Keratinocyte (primary cell): ENCODE measurements at regions not wholly inside any gene's neighbourhood (a gene's known extent, or its start where the extent isn't known, plus 50 kb on each side); places are given as distances from the start of the nearest gene placed in this dataset.

Source experiments
- DNase-seq: peaks from one replicate; pipeline ENCODE4 v3.0.0-alpha.2; 2011; ENCODE audit warnings: low read depth, missing footprints, low spot score
- FAIRE-seq: peaks from 2 replicates; lab custom pipeline; 2011; peaks lifted over from hg19 to GRCh38; lab: Jason Lieb, UNC
- H2AFZ ChIP-seq: 2 replicates; pipeline ENCODE4 v1.6.0; 2012; ENCODE audit warnings: low read length, control low read depth, inconsistent platforms; ENCODE audit not compliant: control insufficient read depth
- H3K27ac ChIP-seq: 2 replicates; pipeline ENCODE4 v1.5.1; 2011; ENCODE audit warnings: low read length; ENCODE audit not compliant: control insufficient read depth, insufficient read depth
- H3K27me3 ChIP-seq: 3 replicates; pipeline ENCODE4 v1.6.0; 2011; ENCODE audit warnings: low read length; ENCODE audit not compliant: control insufficient read depth, insufficient read depth; ENCODE audit errors: extremely low read depth
- H3K36me3 ChIP-seq, 2 experiments: 2 replicates in 1 of 2; 3 replicates in 1 of 2; pipeline ENCODE4 v1.5.1; 2011; ENCODE audit warnings: low read length in 2 of 2, mild to moderate bottlenecking in 1 of 2; ENCODE audit not compliant: control insufficient read depth in 2 of 2, insufficient read depth in 2 of 2; ENCODE audit errors: extremely low read depth in 1 of 2
- H3K4me1 ChIP-seq: 3 replicates; pipeline ENCODE4 v1.5.1; 2011; ENCODE audit warnings: low read length; ENCODE audit not compliant: control insufficient read depth, insufficient read depth; ENCODE audit errors: extremely low read depth
- H3K4me2 ChIP-seq: 3 replicates; pipeline ENCODE4 v1.6.0; 2011; ENCODE audit warnings: low read depth, low read length; ENCODE audit not compliant: control insufficient read depth, insufficient read depth; ENCODE audit errors: extremely low read depth
- H3K4me3 ChIP-seq, 3 experiments: fragments of 200-600 bp in 1 of 3; sonication (generic) in 1 of 3; 2 replicates in 2 of 3; 3 replicates in 1 of 3; pipeline ENCODE4 v1.5.1; 2011 to 2016; ENCODE audit warnings: low read length in 3 of 3, mild to moderate bottlenecking in 3 of 3, control low read depth in 2 of 3, inconsistent platforms in 1 of 3, low read depth in 1 of 3, mixed read lengths in 1 of 3, mixed run types in 1 of 3, moderate library complexity in 1 of 3; ENCODE audit not compliant: control insufficient read depth in 2 of 3, insufficient read depth in 2 of 3; ENCODE audit errors: extremely low read depth in 1 of 3
- H3K79me2 ChIP-seq: 2 replicates; pipeline ENCODE4 v1.6.0; 2012; ENCODE audit warnings: low read length; ENCODE audit not compliant: control insufficient read depth, insufficient read depth
- H3K9ac ChIP-seq: 3 replicates; pipeline ENCODE4 v1.6.0; 2011; ENCODE audit warnings: low read length; ENCODE audit not compliant: control insufficient read depth, insufficient read depth; ENCODE audit errors: extremely low read depth
- H3K9me1 ChIP-seq: 3 replicates; pipeline ENCODE4 v1.6.0; 2011; ENCODE audit warnings: low read length; ENCODE audit not compliant: control insufficient read depth, insufficient read depth; ENCODE audit errors: extremely low read depth
- H3K9me3 ChIP-seq: 2 replicates; pipeline ENCODE4 v1.5.1; 2012; ENCODE audit warnings: low read depth, low read length; ENCODE audit not compliant: control insufficient read depth
- H4K20me1 ChIP-seq: 3 replicates; pipeline ENCODE4 v1.6.0; 2011; ENCODE audit warnings: low read length; ENCODE audit not compliant: control insufficient read depth, insufficient read depth; ENCODE audit errors: extremely low read depth
- EZH2 ChIP-seq: IDR thresholded peaks from one replicate; pipeline ENCODE4 v1.6.1; 2012; ENCODE audit warnings: inconsistent platforms, mild to moderate bottlenecking, low read length, moderate library complexity
- dilution Hi-C: fragments of 300-500 bp; cut with MboI; formaldehyde crosslinking; loops from one replicate; pipeline ENCODE4 v1.7.0; 2020; ENCODE audit warnings: low sequenced_read_pairs; ENCODE audit not compliant: extremely low pct_ligation_motif_present
- TF ChIP-seq, protein P1 (sequence below), 3 experiments: IDR thresholded peaks in 1 of 3; conservative IDR thresholded peaks in 1 of 3; optimal IDR thresholded peaks in 1 of 3; 2 replicates in 2 of 3; 3 replicates in 1 of 3; pipeline versions ENCODE3 to v1.5.1; 2011; ENCODE audit warnings: low read length in 3 of 3, mild to moderate bottlenecking in 3 of 3, moderate library complexity in 2 of 3, control low read depth in 1 of 3, inconsistent platforms in 1 of 3; ENCODE audit not compliant: insufficient read depth in 2 of 3; ENCODE audit errors: extremely low read depth in 1 of 3

DNA sequence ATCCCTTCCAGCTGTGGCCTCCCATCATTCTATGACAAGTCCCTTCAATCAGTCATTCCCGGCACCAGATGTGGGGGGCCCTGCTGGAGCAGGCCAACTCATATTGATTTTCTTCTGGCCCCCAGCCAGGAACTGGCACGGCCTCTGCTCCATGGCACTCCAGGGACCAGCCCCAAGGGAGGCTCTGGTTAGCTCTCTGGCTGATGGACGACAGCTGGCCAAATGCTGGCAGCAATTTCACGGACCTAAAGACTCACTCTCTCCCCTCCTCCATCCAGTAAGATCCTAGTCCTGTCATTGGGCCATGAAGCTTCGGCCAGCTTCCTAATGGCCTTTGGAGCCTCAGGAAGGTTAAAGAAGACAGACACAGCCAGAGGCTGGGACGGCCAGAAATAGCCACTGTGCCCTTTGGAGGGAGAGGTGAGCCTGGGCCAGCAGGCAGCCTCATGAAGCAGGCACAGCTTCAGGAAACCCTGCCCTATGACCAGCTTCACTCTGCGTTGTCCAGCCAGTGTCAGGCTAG, 131.0 kb downstream of the MEX3B start:
- Histone ChIP-seq H4K20me1 (no peaks in the 10 kb centered on the region), H3K79me2 (no peaks in the 10 kb centered on the region), H3K4me2 (no peak overlapping the region), H3K9me3 (no peaks in the 10 kb centered on the region), H3K27ac (no peak overlapping the region), H3K36me3 (no peaks in the 10 kb centered on the region), H3K4me3 (no peak overlapping the region), H3K27me3 (no peaks in the 10 kb centered on the region), H2AFZ (no peak overlapping the region), H3K9ac (no peak overlapping the region), H3K9me1 (no peaks in the 10 kb centered on the region), H3K4me1 (no peaks in the 10 kb centered on the region)
- dilution Hi-C loops: no loop called here
- FAIRE-seq: no peak
- TF ChIP-seq, protein P1, sequence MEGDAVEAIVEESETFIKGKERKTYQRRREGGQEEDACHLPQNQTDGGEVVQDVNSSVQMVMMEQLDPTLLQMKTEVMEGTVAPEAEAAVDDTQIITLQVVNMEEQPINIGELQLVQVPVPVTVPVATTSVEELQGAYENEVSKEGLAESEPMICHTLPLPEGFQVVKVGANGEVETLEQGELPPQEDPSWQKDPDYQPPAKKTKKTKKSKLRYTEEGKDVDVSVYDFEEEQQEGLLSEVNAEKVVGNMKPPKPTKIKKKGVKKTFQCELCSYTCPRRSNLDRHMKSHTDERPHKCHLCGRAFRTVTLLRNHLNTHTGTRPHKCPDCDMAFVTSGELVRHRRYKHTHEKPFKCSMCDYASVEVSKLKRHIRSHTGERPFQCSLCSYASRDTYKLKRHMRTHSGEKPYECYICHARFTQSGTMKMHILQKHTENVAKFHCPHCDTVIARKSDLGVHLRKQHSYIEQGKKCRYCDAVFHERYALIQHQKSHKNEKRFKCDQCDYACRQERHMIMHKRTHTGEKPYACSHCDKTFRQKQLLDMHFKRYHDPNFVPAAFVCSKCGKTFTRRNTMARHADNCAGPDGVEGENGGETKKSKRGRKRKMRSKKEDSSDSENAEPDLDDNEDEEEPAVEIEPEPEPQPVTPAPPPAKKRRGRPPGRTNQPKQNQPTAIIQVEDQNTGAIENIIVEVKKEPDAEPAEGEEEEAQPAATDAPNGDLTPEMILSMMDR (optimal IDR thresholded peaks at IDR 0.05 in 1 of 3, IDR thresholded peaks at IDR 0.05 in 1 of 3, conservative IDR thresholded peaks at IDR 0.05 in 1 of 3; ENCODE audit: extremely low read depth in 1 of 3, insufficient read depth in 2 of 3, low read length in 3 of 3): no peak
- no peak for TF ChIP-seq EZH2
- no peak for DNase-seq

DNA sequence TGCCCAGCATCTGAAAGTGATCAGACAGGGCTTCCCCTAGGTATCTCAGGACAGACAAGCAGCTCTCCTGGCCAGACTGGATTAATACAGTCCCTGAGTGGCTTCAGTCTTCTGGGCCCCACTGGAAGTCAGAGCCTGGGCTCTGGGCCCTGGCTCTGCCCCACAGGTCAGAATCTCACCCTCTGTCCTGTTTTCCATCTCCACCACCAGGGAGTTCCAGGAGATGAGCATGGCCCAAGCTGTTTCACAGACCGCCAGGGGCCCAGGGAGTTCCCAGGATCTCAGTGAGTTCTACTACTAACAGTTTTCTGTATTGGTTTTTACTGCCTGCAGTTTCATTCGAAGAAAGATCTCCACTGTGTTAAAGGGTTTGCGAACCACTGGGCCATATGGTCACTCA, 131.5 kb downstream of the MEX3B start:
- no peak for FAIRE-seq
- H3K79me2 ChIP-seq: no peaks in the 10 kb centered on the region
- H3K27ac ChIP-seq: no peak overlapping the region
- H3K27me3 ChIP-seq: no peaks in the 10 kb centered on the region
- H3K9ac ChIP-seq: no peak overlapping the region
- no peaks in the 10 kb centered on the region for H3K36me3 ChIP-seq
- dilution Hi-C loops: no loop called here
- TF ChIP-seq EZH2: no peak
- TF ChIP-seq, protein P1 (optimal IDR thresholded peaks at IDR 0.05 in 1 of 3, IDR thresholded peaks at IDR 0.05 in 1 of 3, conservative IDR thresholded peaks at IDR 0.05 in 1 of 3; ENCODE audit: extremely low read depth in 1 of 3, insufficient read depth in 2 of 3, low read length in 3 of 3): no peak
- H3K9me1 ChIP-seq: no peaks in the 10 kb centered on the region
- H3K9me3 ChIP-seq: no peaks in the 10 kb centered on the region
- H4K20me1 ChIP-seq: no peaks in the 10 kb centered on the region
- no peak overlapping the region for H3K4me3 ChIP-seq
- no peak overlapping the region for H3K4me2 ChIP-seq
- no peak overlapping the region for H2AFZ ChIP-seq
- DNase-seq: no peak
- H3K4me1 ChIP-seq: no peaks in the 10 kb centered on the region
